ENCODE measurements at regions not wholly inside any gene's neighbourhood (a gene's known extent, or its start where the extent isn't known, plus 50 kb on each side); places are given as distances from the start of the nearest gene placed in this dataset.

- no peak for TF ChIP-seq CTCF (IDR thresholded peaks at IDR 0.05)
- TF ChIP-seq POLR2A (IDR thresholded peaks at IDR 0.05), result no peak
Measured at GRCh38 chr18:27239669-27240068, 54.6 kb upstream of the CHST9 start.

All from uterus (tissue), 2 donors.